Stimulated activated CD8-positive, alpha-beta memory T cell treated with anti-CD3 and anti-CD28 coated beads, Interleukin-15, amount 100 ng/mL, for 1 hour (primary cell): ENCODE measurements at regions not wholly inside any gene's neighbourhood (a gene's known extent, or its start where the extent isn't known, plus 50 kb on each side); places are given as distances from the start of the nearest gene placed in this dataset.

Experiments used
- DNase-seq: peaks from one replicate; pipeline ENCODE4 v3.0.0-alpha.2; 2020; ENCODE audit warnings: low read depth

GRCh38 chr11:70608568-70609470 lies 210.5 kb downstream of the CTTN start:
- no peak for DNase-seq

- DNase-seq: no peak
These were observed 212.5 kb downstream of the CTTN start for GRCh38 chr11:70610566-70611565.

- DNase-seq: no peak
These were observed 213.5 kb downstream of the CTTN start for GRCh38 chr11:70611821-70612220.

- DNase-seq: no peak
These were observed 214.3 kb downstream of the CTTN start for GRCh38 chr11:70612459-70613141.

GRCh38 chr11:70614034-70614681 lies 215.8 kb downstream of the CTTN start:
- DNase-seq: no peak

- DNase-seq: no peak
These were observed 216.9 kb downstream of the CTTN start for GRCh38 chr11:70615036-70615875.

GRCh38 chr11:70616317-70616716 lies 218.0 kb downstream of the CTTN start:
- DNase-seq: no peak

GRCh38 chr11:70616938-70617654 lies 218.8 kb downstream of the CTTN start:
- DNase-seq: no peak

- no peak for DNase-seq
These were observed 220.2 kb downstream of the CTTN start for GRCh38 chr11:70618431-70619101.

GRCh38 chr11:70619591-70619990 lies 221.3 kb downstream of the CTTN start:
- DNase-seq: no peak

- DNase-seq: no peak
These were observed 222.3 kb downstream of the CTTN start for GRCh38 chr11:70620510-70621184.

GRCh38 chr11:70621241-70621640 lies 222.9 kb downstream of the CTTN start:
- DNase-seq: no peak

GRCh38 chr11:70622091-70622490 lies 223.8 kb downstream of the CTTN start:
- DNase-seq: no peak

GRCh38 chr11:70623906-70624597 lies 225.7 kb downstream of the CTTN start:
- DNase-seq: no peak

- DNase-seq: no peak
These were observed 226.3 kb downstream of the CTTN start for GRCh38 chr11:70624598-70624993.

- no peak for DNase-seq
These were observed 226.7 kb downstream of the CTTN start for GRCh38 chr11:70625051-70625450.

GRCh38 chr11:70625582-70626518 lies 227.5 kb downstream of the CTTN start:
- DNase-seq: no peak
